Neutrophil (primary cell): ENCODE measurements at regions not wholly inside any gene's neighbourhood (a gene's known extent, or its start where the extent isn't known, plus 50 kb on each side); places are given as distances from the start of the nearest gene placed in this dataset.

Experiments used
- H3K27ac ChIP-seq: fragments of 200-600 bp; sonication (generic); 2 replicates; pipeline ENCODE4 v1.5.1; 2016; ENCODE audit warnings: mild to moderate bottlenecking, moderate library complexity
- H3K27me3 ChIP-seq: fragments of 200-600 bp; sonication (generic); 2 replicates; pipeline ENCODE4 v1.6.0; 2016; ENCODE audit warnings: mild to moderate bottlenecking
- H3K36me3 ChIP-seq: fragments of 200-600 bp; sonication (generic); 2 replicates; pipeline ENCODE4 v1.5.1; 2017
- H3K4me1 ChIP-seq, 2 experiments: fragments of 200-600 bp in 1 of 2; sonication (generic) in 1 of 2; 1 replicate in 1 of 2; 2 replicates in 1 of 2; pipeline versions ENCODE4 v1.5.1 to v1.6.1; 2013 to 2016; ENCODE audit warnings: low read depth in 1 of 2, low read length in 1 of 2, mild to moderate bottlenecking in 1 of 2, moderate library complexity in 1 of 2; ENCODE audit not compliant: control insufficient read depth in 1 of 2, insufficient read depth in 1 of 2
- H3K4me3 ChIP-seq, 2 experiments: fragments of 200-600 bp in 1 of 2; sonication (generic) in 1 of 2; 1 replicate in 1 of 2; 2 replicates in 1 of 2; pipeline ENCODE4 v1.5.1; 2013 to 2016; ENCODE audit warnings: low read depth in 1 of 2, low read length in 1 of 2, mild to moderate bottlenecking in 1 of 2, moderate library complexity in 1 of 2
- H3K9me3 ChIP-seq: fragments of 200-600 bp; sonication (generic); 2 replicates; pipeline ENCODE4 v1.5.1; 2016
- TF ChIP-seq, protein P1 (sequence below): fragments of 200-600 bp; sonication (generic); IDR thresholded peaks from 2 replicates; pipeline ENCODE4 v1.5.1; 2016; ENCODE audit warnings: antibody characterized with exemption

DNA sequence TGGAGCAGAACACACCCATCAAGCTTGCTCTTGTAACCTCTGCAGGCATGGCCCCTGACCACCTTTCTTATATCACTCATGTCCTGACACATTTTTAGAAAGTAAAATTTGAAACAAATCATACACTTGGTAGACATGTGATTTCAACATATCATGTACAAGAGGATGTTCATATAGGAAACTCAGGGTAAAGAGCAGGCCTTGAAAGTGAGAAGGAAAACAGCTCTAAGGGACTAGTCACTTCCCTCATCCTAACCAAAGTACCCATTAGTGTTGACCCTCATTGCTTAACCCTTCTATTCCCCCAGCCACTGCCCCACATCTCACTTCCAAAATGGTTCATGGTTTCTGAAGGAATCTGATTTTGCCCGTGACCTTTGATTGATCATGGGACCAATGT is 492.4 kb upstream of the KLF4 start:
- no peaks in the 10 kb centered on the region for H3K9me3 ChIP-seq
- peaks cover 44 to 45% of the 10 kb centered on the region in 2 experiments for H3K4me1 ChIP-seq
- TF ChIP-seq, protein P1, sequence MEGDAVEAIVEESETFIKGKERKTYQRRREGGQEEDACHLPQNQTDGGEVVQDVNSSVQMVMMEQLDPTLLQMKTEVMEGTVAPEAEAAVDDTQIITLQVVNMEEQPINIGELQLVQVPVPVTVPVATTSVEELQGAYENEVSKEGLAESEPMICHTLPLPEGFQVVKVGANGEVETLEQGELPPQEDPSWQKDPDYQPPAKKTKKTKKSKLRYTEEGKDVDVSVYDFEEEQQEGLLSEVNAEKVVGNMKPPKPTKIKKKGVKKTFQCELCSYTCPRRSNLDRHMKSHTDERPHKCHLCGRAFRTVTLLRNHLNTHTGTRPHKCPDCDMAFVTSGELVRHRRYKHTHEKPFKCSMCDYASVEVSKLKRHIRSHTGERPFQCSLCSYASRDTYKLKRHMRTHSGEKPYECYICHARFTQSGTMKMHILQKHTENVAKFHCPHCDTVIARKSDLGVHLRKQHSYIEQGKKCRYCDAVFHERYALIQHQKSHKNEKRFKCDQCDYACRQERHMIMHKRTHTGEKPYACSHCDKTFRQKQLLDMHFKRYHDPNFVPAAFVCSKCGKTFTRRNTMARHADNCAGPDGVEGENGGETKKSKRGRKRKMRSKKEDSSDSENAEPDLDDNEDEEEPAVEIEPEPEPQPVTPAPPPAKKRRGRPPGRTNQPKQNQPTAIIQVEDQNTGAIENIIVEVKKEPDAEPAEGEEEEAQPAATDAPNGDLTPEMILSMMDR, result no peak
- no peaks in the 10 kb centered on the region for H3K27me3 ChIP-seq
- no peak overlapping the region for H3K4me3 ChIP-seq
- H3K27ac ChIP-seq, result peak overlapping the region; percentile 69
- no peaks in the 10 kb centered on the region for H3K36me3 ChIP-seq

DNA sequence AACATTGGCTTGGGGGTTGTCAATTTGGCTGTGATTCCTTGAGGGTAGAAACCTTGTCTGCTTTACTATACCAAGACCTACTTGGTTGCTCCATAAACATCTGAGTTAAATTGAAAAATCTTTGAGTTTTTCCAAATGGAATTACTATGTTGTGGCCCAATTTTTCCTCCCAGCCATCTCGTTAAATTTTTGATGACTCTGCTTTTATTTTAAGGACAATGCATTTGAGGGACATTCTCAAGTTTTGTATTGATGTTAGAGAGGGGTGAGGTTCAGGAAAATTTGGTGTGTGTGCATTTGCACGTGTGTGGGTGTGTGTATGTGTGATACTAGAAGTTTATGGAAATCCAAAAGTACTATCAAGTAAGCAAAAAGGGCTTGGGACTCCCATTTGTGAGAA is 491.4 kb upstream of the KLF4 start:
- Histone ChIP-seq H3K4me1 (peaks cover 51 to 52% of the 10 kb centered on the region in 2 experiments), H3K27me3 (no peaks in the 10 kb centered on the region), H3K27ac (peak overlapping the region; percentile 61), H3K4me3 (no peak overlapping the region), H3K36me3 (no peaks in the 10 kb centered on the region), H3K9me3 (no peaks in the 10 kb centered on the region)
- TF ChIP-seq, protein P1, result no peak

GRCh38 chr9:107976767-107977166 is 487.2 kb upstream of the KLF4 start:
- no peak overlapping the region for H3K27ac ChIP-seq
- H3K4me1 ChIP-seq, result peaks cover 33 to 36% of the 10 kb centered on the region in 2 experiments
- no peaks in the 10 kb centered on the region for H3K9me3 ChIP-seq
- TF ChIP-seq, protein P1, result no peak
- no peaks in the 10 kb centered on the region for H3K36me3 ChIP-seq
- no peaks in the 10 kb centered on the region for H3K27me3 ChIP-seq
- no peak overlapping the region for H3K4me3 ChIP-seq

GRCh38 chr9:107975426-107976010 is 485.9 kb upstream of the KLF4 start:
- H3K27me3 ChIP-seq, result no peaks in the 10 kb centered on the region
- no peak overlapping the region for H3K27ac ChIP-seq
- no peaks in the 10 kb centered on the region for H3K9me3 ChIP-seq
- peaks cover 21 to 25% of the 10 kb centered on the region in 2 experiments for H3K4me1 ChIP-seq
- H3K36me3 ChIP-seq, result no peaks in the 10 kb centered on the region
- TF ChIP-seq, protein P1, result no peak
- no peak overlapping the region for H3K4me3 ChIP-seq

DNA sequence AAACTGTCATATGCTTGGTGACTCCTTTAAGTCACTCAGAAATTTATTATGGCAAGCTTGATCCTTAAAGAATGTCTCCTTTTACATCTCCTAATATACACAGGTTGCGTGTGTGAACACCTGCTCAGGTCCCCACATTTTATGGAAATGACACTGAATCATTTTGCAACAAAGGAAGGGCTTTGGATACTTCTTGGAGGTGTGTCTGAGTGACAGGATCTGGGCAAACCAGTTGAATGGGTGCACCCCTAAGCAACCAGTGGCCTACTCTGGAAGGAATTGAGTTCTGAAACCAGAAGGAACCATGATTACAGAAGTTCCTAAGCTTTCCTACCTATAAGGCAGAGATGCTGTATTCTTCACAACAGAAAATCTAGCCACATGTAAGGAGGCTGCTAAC is 483.9 kb upstream of the KLF4 start:
- Histone ChIP-seq H3K4me1 (peaks cover 7% of the 10 kb centered on the region in 2 experiments), H3K27me3 (no peaks in the 10 kb centered on the region), H3K4me3 (no peak overlapping the region), H3K9me3 (no peaks in the 10 kb centered on the region), H3K36me3 (no peaks in the 10 kb centered on the region), H3K27ac (no peak overlapping the region)
- TF ChIP-seq, protein P1, result no peak
